ENCODE measurements at regions not wholly inside any gene's neighbourhood (a gene's known extent, or its start where the extent isn't known, plus 50 kb on each side); places are given as distances from the start of the nearest gene placed in this dataset.

GRCh38 chr5:152499814-152500535, 94.9 kb upstream of the NMUR2 start (continued):
- no peak for TF ChIP-seq HDAC6 (IDR thresholded peaks at IDR 0.05; ENCODE audit: low read depth, low read length)
